ENCODE measurements at regions not wholly inside any gene's neighbourhood (a gene's known extent, or its start where the extent isn't known, plus 50 kb on each side); places are given as distances from the start of the nearest gene placed in this dataset.

GRCh38 chr10:124303662-124304418, 114.9 kb downstream of the OAT start:
- no peaks in the 10 kb centered on the region for H4K20me1 ChIP-seq (ENCODE audit: insufficient read depth, low read length)
- no peak overlapping the region for H3K56ac ChIP-seq (ENCODE audit: extremely low read depth, insufficient read depth, low read length)
- no peak for ATAC-seq (ENCODE audit: low read depth)
- H3K27ac ChIP-seq (ENCODE audit: insufficient read depth, low read length), result no peak overlapping the region
- no peaks in the 10 kb centered on the region for H3K27me3 ChIP-seq (ENCODE audit: control insufficient read depth, insufficient read depth, low read length)
- no peak overlapping the region for H4K5ac ChIP-seq (ENCODE audit: low read depth, low read length)
- no peak overlapping the region for H2BK5ac ChIP-seq (ENCODE audit: low read depth, low read length, poor library complexity, severe bottlenecking)
- no peak overlapping the region for H3K4me3 ChIP-seq (ENCODE audit: insufficient read depth, low read depth, low read length)
- no peak overlapping the region for H3K4ac ChIP-seq (ENCODE audit: low read depth, low read length)
- H3K4me1 ChIP-seq (ENCODE audit: control insufficient read depth, insufficient read depth, low read length), result no peaks in the 10 kb centered on the region
- no peak overlapping the region for H2BK15ac ChIP-seq (ENCODE audit: low read depth, low read length)
- peaks cover 33% of the 10 kb centered on the region for H3K9me3 ChIP-seq (ENCODE audit: control insufficient read depth, insufficient read depth, low read length)
- no peak for DNase-seq
- BruUV-seq (replicated peaks), result no TSS peak
- H2AFZ ChIP-seq (replicated peaks; ENCODE audit: low read length, poor library complexity), result no peak overlapping the region
- in situ Hi-C loops (cut with MboI; ENCODE audit: low sequenced_read_pairs), result no loop called here
- no peaks in the 10 kb centered on the region for H3K9me1 ChIP-seq (ENCODE audit: insufficient read depth, low read length)
- H3K18ac ChIP-seq (ENCODE audit: low read depth, low read length), result no peak overlapping the region
- H3K14ac ChIP-seq (replicated peaks; ENCODE audit: low read depth, low read length), result no peak overlapping the region
- no peak overlapping the region for H3K23ac ChIP-seq (ENCODE audit: low read depth, low read length)
- H2AK9ac ChIP-seq (replicated peaks; ENCODE audit: low read depth, low read length, poor library complexity), result no peak overlapping the region
- no peaks in the 10 kb centered on the region for H3K79me1 ChIP-seq (ENCODE audit: low read depth in 1 of 2, low read length in 2 of 2)
- TF ChIP-seq FOS (IDR thresholded peaks at IDR 0.05; ENCODE audit: low read depth, low read length) (no peak), NFE2L2 (IDR thresholded peaks at IDR 0.05; ENCODE audit: low read depth, low read length) (no peak), MAFK (IDR thresholded peaks at IDR 0.05; ENCODE audit: low read depth, low read length) (no peak), POLR2A (IDR thresholded peaks at IDR 0.05; ENCODE audit: low read depth, low read length) (no peak), BHLHE40 (IDR thresholded peaks at IDR 0.05; ENCODE audit: low read depth, low read length) (no peak), SMC3 (IDR thresholded peaks at IDR 0.05; ENCODE audit: low read depth, low read length) (no peak), MXI1 (IDR thresholded peaks at IDR 0.05; ENCODE audit: borderline replicate concordance, low read depth, low read length) (no peak), CHD1 (IDR thresholded peaks at IDR 0.05; ENCODE audit: low read depth, low read length) (no peak), RCOR1 (IDR thresholded peaks at IDR 0.05; ENCODE audit: insufficient replicate concordance, low read length) (no peak), USF2 (IDR thresholded peaks at IDR 0.05; ENCODE audit: low read depth, low read length) (no peak), RFX5 (IDR thresholded peaks at IDR 0.05; ENCODE audit: low read depth, low read length) (no peak), MAZ (IDR thresholded peaks at IDR 0.05; ENCODE audit: borderline replicate concordance, low read depth, low read length) (no peak), CEBPB (IDR thresholded peaks at IDR 0.05; ENCODE audit: low read depth, low read length) (no peak), RAD21 (IDR thresholded peaks at IDR 0.05; ENCODE audit: low read length) (no peak), CTCF (conservative IDR thresholded peaks at IDR 0.05; ENCODE audit: low read depth, low read length) (no peak)
- TF ChIP-seq, protein P1, sequence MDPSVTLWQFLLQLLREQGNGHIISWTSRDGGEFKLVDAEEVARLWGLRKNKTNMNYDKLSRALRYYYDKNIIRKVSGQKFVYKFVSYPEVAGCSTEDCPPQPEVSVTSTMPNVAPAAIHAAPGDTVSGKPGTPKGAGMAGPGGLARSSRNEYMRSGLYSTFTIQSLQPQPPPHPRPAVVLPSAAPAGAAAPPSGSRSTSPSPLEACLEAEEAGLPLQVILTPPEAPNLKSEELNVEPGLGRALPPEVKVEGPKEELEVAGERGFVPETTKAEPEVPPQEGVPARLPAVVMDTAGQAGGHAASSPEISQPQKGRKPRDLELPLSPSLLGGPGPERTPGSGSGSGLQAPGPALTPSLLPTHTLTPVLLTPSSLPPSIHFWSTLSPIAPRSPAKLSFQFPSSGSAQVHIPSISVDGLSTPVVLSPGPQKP (IDR thresholded peaks at IDR 0.05; ENCODE audit: borderline replicate concordance, low read depth, low read length), result no peak
- no CpG with 5 or more reads among the region's 6 CpGs for WGBS, 2 experiments (ENCODE audit: extremely low coverage in 2 of 2, insufficient read length in 1 of 2)
- no peak overlapping the region for H3K4me2 ChIP-seq (ENCODE audit: low read depth, low read length)
- CTCF ChIA-PET, result no interaction called here
- intact Hi-C loops (cut with micrococcal nuclease), result no loop called here
- no peaks in the 10 kb centered on the region for H3K36me3 ChIP-seq (ENCODE audit: control insufficient read depth, insufficient read depth, low read length)
- H4K8ac ChIP-seq (ENCODE audit: low read depth in 2 of 2, low read length in 2 of 2), result no peak overlapping the region
- no peak overlapping the region for H2BK20ac ChIP-seq (ENCODE audit: low read depth, low read length)
- no peak overlapping the region for H3K9ac ChIP-seq (ENCODE audit: low read depth, low read length)
- dilution Hi-C loops (cut with HindIII; ENCODE audit: low sequenced_read_pairs, unreplicated experiment), result no loop called here
- no peak overlapping the region for H4K91ac ChIP-seq (ENCODE audit: insufficient read depth, low read depth, low read length)
- H2AK5ac ChIP-seq (ENCODE audit: low read depth, low read length), result no peak overlapping the region
- no peak overlapping the region for H2BK120ac ChIP-seq (ENCODE audit: low read depth, low read length)
- POLR2A ChIA-PET (ENCODE audit: unreplicated experiment), result no interaction called here
